ENCODE measurements at regions not wholly inside any gene's neighbourhood (a gene's known extent, or its start where the extent isn't known, plus 50 kb on each side); places are given as distances from the start of the nearest gene placed in this dataset.

DNA sequence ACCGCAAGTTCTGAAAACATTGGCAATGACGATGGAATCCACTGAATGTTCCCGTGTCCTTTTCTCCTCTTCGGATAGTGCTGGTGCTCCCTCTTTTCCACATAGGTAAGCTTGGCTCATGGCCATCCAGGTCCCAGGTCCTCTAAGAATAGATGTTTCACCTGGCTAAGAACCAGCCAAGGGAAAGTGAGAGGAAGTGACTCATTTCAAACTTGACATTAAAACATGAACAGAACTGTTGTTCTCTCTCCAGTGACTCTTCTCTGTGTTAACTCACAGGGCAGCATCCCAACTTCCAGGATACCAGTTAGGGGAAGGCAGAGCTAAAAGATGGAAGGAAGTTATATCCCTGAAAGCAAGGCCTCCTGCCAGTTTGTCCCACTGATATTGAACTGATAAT is 493.8 kb upstream of the CHRM3 start:
- TF ChIP-seq ZNF174 (tag by site-specific recombination; IDR thresholded peaks at IDR 0.05), result no peak
- TF ChIP-seq, protein P1, sequence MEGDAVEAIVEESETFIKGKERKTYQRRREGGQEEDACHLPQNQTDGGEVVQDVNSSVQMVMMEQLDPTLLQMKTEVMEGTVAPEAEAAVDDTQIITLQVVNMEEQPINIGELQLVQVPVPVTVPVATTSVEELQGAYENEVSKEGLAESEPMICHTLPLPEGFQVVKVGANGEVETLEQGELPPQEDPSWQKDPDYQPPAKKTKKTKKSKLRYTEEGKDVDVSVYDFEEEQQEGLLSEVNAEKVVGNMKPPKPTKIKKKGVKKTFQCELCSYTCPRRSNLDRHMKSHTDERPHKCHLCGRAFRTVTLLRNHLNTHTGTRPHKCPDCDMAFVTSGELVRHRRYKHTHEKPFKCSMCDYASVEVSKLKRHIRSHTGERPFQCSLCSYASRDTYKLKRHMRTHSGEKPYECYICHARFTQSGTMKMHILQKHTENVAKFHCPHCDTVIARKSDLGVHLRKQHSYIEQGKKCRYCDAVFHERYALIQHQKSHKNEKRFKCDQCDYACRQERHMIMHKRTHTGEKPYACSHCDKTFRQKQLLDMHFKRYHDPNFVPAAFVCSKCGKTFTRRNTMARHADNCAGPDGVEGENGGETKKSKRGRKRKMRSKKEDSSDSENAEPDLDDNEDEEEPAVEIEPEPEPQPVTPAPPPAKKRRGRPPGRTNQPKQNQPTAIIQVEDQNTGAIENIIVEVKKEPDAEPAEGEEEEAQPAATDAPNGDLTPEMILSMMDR (tag by site-specific recombination; IDR thresholded peaks at IDR 0.05), result no peak
